ENCODE measurements at regions not wholly inside any gene's neighbourhood (a gene's known extent, or its start where the extent isn't known, plus 50 kb on each side); places are given as distances from the start of the nearest gene placed in this dataset.
"Not testable (repeated sequence)": the region's sequence is repeated elsewhere in the genome, so short reads cannot be mapped to it uniquely, and the experiment has no call there.

GRCh38 chr6:144364782-144365181 lies 79.6 kb downstream of the UTRN start:
- no peaks in the 10 kb centered on the region for H3K36me3 ChIP-seq (ENCODE audit: control insufficient read depth, insufficient read depth, low read length)
- no peaks in the 10 kb centered on the region; the same call in 1 of the 2 replicates for H3K4me1 ChIP-seq
- 0 out of 2 replicates have a peak, but pooled peaks cover 3% of the 10 kb centered on the region for H3K9me3 ChIP-seq
- no TSS peak for BruUV-seq (replicated peaks)
- CTCF ChIA-PET = no interaction called here
- peaks cover 25% of the 10 kb centered on the region for H3K36me3 Mint-ChIP-seq (ENCODE audit: insufficient read depth, unreplicated experiment)
- H3K4me3 Mint-ChIP-seq (ENCODE audit: unreplicated experiment) = no peak overlapping the region
- H3K27me3 ChIP-seq (replicated peaks; ENCODE audit: control insufficient read depth, insufficient read depth, low read length) = no peaks in the 10 kb centered on the region
- H3K27me3 Mint-ChIP-seq (ENCODE audit: insufficient read depth, unreplicated experiment) = no peaks in the 10 kb centered on the region
- POLR2A ChIA-PET = no interaction called here
- no peak for DNase-seq
- H3K4me1 Mint-ChIP-seq (ENCODE audit: low read depth, unreplicated experiment) = peaks cover 23% of the 10 kb centered on the region
- no peak overlapping the region for H3K4me3 ChIP-seq (ENCODE audit: low read depth, low read length)
- TF ChIP-seq CTCF (IDR thresholded peaks at IDR 0.05; ENCODE audit: insufficient read depth in 1 of 2, low read depth in 1 of 2, low read length in 1 of 2, severe bottlenecking in 1 of 2, unreplicated experiment in 1 of 2) = no peak
- H3K27ac Mint-ChIP-seq (ENCODE audit: unreplicated experiment) = no peak overlapping the region
- intact Hi-C loops (cut with micrococcal nuclease; ENCODE audit: unreplicated experiment) = no loop called here
- no peaks in the 10 kb centered on the region for H3K9me3 Mint-ChIP-seq (ENCODE audit: unreplicated experiment)

GRCh38 chr6:144365271-144365670 lies 80.1 kb downstream of the UTRN start:
- Mint-ChIP-seq H3K4me3 (ENCODE audit: unreplicated experiment) (no peak overlapping the region), H3K27ac (ENCODE audit: unreplicated experiment) (no peak overlapping the region), H3K36me3 (ENCODE audit: insufficient read depth, unreplicated experiment) (peaks cover 28% of the 10 kb centered on the region), H3K4me1 (ENCODE audit: low read depth, unreplicated experiment) (peaks cover 23% of the 10 kb centered on the region), H3K9me3 (ENCODE audit: unreplicated experiment) (no peaks in the 10 kb centered on the region), H3K27me3 (ENCODE audit: insufficient read depth, unreplicated experiment) (no peaks in the 10 kb centered on the region)
- Histone ChIP-seq H3K27me3 (replicated peaks; ENCODE audit: control insufficient read depth, insufficient read depth, low read length) (no peaks in the 10 kb centered on the region), H3K9me3 (0 out of 2 replicates have a peak, but pooled peaks cover 3% of the 10 kb centered on the region), H3K36me3 (ENCODE audit: control insufficient read depth, insufficient read depth, low read length) (no peaks in the 10 kb centered on the region), H3K4me1 (no peaks in the 10 kb centered on the region; the same call in 1 of the 2 replicates), H3K4me3 (ENCODE audit: low read depth, low read length) (no peak overlapping the region)
- POLR2A ChIA-PET = no interaction called here
- no peak for DNase-seq
- intact Hi-C loops (cut with micrococcal nuclease; ENCODE audit: unreplicated experiment) = no loop called here
- no TSS peak for BruUV-seq (replicated peaks)
- TF ChIP-seq CTCF (IDR thresholded peaks at IDR 0.05; ENCODE audit: insufficient read depth in 1 of 2, low read depth in 1 of 2, low read length in 1 of 2, severe bottlenecking in 1 of 2, unreplicated experiment in 1 of 2) = no peak
- CTCF ChIA-PET = no interaction called here

GRCh38 chr6:144369696-144370095 lies 84.6 kb downstream of the UTRN start:
- H3K27me3 Mint-ChIP-seq (ENCODE audit: insufficient read depth, unreplicated experiment); POLR2A ChIA-PET: not testable (repeated sequence)

GRCh38 chr6:144372116-144372515 lies 87.0 kb downstream of the UTRN start:
- H3K9me3 Mint-ChIP-seq (ENCODE audit: unreplicated experiment) = no peaks in the 10 kb centered on the region
- peaks cover 46% of the 10 kb centered on the region for H3K36me3 Mint-ChIP-seq (ENCODE audit: insufficient read depth, unreplicated experiment)
- H3K4me3 Mint-ChIP-seq (ENCODE audit: unreplicated experiment) = no peak overlapping the region
- BruUV-seq (replicated peaks) = no TSS peak
- peaks cover 14% of the 10 kb centered on the region for H3K4me1 ChIP-seq
- no peak for DNase-seq
- ChIA-PET CTCF (no interaction called here), POLR2A (no interaction called here)
- no peak overlapping the region for H3K27ac Mint-ChIP-seq (ENCODE audit: unreplicated experiment)
- intact Hi-C loops (cut with micrococcal nuclease; ENCODE audit: unreplicated experiment) = no loop called here
- 0 out of 2 replicates have a peak, but pooled peaks cover 3% of the 10 kb centered on the region for H3K9me3 ChIP-seq
- TF ChIP-seq CTCF (IDR thresholded peaks at IDR 0.05; ENCODE audit: insufficient read depth in 1 of 2, low read depth in 1 of 2, low read length in 1 of 2, severe bottlenecking in 1 of 2, unreplicated experiment in 1 of 2) = no peak
- peaks cover 8% of the 10 kb centered on the region for H3K4me1 Mint-ChIP-seq (ENCODE audit: low read depth, unreplicated experiment)
- H3K27me3 ChIP-seq (replicated peaks; ENCODE audit: control insufficient read depth, insufficient read depth, low read length) = no peaks in the 10 kb centered on the region
- no peaks in the 10 kb centered on the region for H3K36me3 ChIP-seq (ENCODE audit: control insufficient read depth, insufficient read depth, low read length)
- H3K4me3 ChIP-seq (ENCODE audit: low read depth, low read length) = no peak overlapping the region
- H3K27me3 Mint-ChIP-seq (ENCODE audit: insufficient read depth, unreplicated experiment) = no peaks in the 10 kb centered on the region

More at GRCh38 chr6:144369696-144370095, 84.6 kb downstream of the UTRN start:
- H3K9me3 Mint-ChIP-seq (ENCODE audit: unreplicated experiment); H3K9me3 ChIP-seq; intact Hi-C loops (cut with micrococcal nuclease; ENCODE audit: unreplicated experiment); H3K4me3 ChIP-seq (ENCODE audit: low read depth, low read length); H3K4me1 Mint-ChIP-seq (ENCODE audit: low read depth, unreplicated experiment); H3K27me3 ChIP-seq (replicated peaks; ENCODE audit: control insufficient read depth, insufficient read depth, low read length); BruUV-seq (replicated peaks); DNase-seq; H3K36me3 ChIP-seq (ENCODE audit: control insufficient read depth, insufficient read depth, low read length); H3K4me3 Mint-ChIP-seq (ENCODE audit: unreplicated experiment); H3K27ac Mint-ChIP-seq (ENCODE audit: unreplicated experiment); H3K4me1 ChIP-seq; CTCF ChIA-PET: not testable (repeated sequence)
- peaks cover 33% of the 10 kb centered on the region for H3K36me3 Mint-ChIP-seq (ENCODE audit: insufficient read depth, unreplicated experiment)
